DMS 273 (cell line): ENCODE measurements at regions not wholly inside any gene's neighbourhood (a gene's known extent, or its start where the extent isn't known, plus 50 kb on each side); places are given as distances from the start of the nearest gene placed in this dataset.

ENCODE experiments used
- DNase-seq: peaks from one replicate; lab custom pipeline; 2025; ENCODE audit not compliant: unreplicated experiment; lab: John Stamatoyannopoulos, UW

- no peak for DNase-seq
These were observed 171.8 kb downstream of the DACT1 start for GRCh38 chr14:58809520-58809919.

- DNase-seq, result peak; percentile 62
These were observed 174.5 kb downstream of the DACT1 start for GRCh38 chr14:58812050-58812910.

DNA sequence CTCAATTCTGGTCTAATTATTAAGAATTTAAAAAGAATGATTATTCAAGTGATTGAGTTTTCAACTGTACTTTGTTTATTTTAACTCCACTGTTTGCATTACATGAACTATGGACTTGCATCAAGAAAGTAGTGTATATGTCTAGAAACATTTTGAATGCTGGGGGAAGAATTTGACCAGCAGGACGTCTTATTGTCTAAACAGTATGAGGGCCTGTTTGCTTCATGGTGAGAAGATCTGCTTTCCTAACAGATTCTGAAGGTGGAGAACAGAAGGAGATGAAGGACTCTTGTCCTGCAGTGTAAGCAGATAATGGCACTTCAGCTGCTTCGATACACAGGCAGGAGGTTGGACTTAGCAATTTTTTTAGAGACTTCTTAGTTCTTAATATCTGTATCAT, 176.0 kb downstream of the DACT1 start:
- DNase-seq, result no peak

- DNase-seq, result no peak
These were observed 176.7 kb downstream of the DACT1 start for GRCh38 chr14:58814466-58814865.

- DNase-seq, result no peak
These were observed 177.5 kb downstream of the DACT1 start for GRCh38 chr14:58815161-58815701.

- no peak for DNase-seq
These were observed 178.0 kb downstream of the DACT1 start for GRCh38 chr14:58815794-58816193.

GRCh38 chr14:58816416-58817115, 178.8 kb downstream of the DACT1 start:
- no peak for DNase-seq

DNA sequence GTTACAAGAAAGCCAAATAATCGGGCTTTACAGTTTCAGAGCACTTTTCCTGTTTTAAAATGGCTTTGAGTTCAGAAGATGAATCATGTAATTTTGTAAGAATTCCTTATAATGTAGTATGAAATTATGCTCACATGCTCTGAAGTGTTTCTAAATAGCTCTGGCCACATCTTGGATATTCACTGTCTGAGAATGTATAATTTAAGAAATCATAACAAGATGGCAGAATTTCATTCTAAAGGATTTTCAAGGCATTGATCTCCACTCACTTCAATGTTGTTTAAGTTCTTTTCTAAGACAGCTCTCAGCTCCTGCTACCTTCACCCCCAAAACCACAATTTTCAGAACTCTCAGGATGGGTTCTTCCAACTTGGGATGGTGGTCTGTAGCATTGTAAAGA, 180.1 kb downstream of the DACT1 start:
- no peak for DNase-seq

DNA sequence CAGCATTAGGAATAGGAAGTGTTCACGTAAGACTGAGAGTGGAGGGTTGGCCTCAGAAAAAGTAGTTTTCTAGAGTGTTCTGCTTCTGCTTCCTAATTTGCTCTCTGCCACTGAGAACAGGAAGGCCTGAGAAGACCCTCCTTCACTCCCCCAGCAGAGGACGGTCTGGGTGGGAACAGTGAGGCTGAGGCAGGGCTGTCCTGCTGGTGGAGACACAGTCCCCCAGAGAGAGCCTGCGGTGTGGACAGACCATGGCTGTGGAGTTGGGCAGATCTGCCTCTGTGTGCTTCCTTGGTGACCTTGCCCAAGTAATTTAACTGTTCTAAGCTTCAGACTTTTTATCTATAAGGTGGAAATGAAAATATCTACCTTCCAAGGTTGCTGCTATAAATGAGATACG, 182.3 kb downstream of the DACT1 start:
- no peak for DNase-seq

- DNase-seq, result no peak
These were observed 183.7 kb downstream of the DACT1 start for GRCh38 chr14:58821421-58821820.

DNA sequence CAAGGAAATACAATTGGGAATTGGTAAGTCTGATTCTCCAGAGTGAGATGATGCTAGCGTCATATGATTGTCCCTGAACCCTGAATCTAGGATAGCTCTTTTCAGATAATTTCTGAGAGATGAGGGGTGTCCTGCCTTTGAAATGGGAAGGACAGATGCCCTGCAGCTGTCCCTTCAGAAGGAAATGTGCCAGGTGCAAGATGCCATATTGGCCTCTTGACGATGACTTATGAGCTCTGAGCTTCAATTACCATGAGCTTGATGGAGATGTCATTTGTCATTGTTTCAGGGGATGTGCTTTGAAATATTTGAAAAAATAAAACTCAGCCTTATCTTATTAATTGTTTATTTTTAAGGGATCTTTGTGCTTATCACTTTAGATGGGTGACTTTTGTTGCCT, 185.1 kb downstream of the DACT1 start:
- peak; percentile 22 for DNase-seq

GRCh38 chr14:58823312-58823711, 185.6 kb downstream of the DACT1 start:
- no peak for DNase-seq

GRCh38 chr14:58824106-58824505, 186.3 kb downstream of the DACT1 start:
- peak; percentile 40 for DNase-seq

- DNase-seq, result no peak
These were observed 187.0 kb downstream of the DACT1 start for GRCh38 chr14:58824796-58825195.

DNA sequence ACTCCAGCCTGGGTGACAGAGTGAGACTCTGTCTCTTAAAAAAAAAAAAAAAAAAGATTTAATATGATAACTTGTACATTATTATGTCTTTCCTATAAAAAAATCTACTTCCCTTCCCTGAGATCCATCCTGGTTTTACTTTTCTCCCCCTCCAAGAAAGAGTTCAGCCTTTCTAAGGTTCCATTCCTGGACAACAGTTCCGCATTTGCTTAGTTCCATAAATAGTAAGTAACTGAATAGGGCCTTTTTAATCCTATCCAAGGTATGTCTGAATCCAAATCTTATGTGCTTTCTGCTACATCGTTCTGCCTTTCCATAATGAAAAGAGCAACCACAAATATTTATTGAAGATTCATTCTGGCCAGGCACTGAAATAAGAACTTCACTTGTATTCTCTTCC, 187.8 kb downstream of the DACT1 start:
- peak; percentile 22 for DNase-seq

- peak; percentile 23 for DNase-seq
These were observed 189.3 kb downstream of the DACT1 start for GRCh38 chr14:58826845-58827686.

DNA sequence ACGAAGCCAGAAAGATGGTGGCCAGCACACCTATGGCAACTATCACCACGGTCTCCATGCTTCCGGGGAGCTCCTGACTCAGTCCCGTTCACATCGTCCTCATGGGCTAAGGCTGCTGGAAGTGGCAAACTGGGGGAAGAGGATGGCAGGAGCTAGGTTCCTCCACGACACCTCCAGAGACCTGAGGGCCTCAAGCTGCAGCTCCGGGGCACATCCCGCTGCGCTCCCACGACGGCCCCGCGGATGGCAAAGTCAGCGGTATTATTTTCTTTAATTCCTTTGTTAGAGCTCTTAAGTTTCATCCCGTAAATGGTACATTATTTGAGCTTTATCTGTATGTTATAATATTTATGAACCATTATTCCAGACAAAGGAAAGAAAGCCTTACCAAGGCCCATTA, 190.5 kb downstream of the DACT1 start:
- no peak for DNase-seq

DNA sequence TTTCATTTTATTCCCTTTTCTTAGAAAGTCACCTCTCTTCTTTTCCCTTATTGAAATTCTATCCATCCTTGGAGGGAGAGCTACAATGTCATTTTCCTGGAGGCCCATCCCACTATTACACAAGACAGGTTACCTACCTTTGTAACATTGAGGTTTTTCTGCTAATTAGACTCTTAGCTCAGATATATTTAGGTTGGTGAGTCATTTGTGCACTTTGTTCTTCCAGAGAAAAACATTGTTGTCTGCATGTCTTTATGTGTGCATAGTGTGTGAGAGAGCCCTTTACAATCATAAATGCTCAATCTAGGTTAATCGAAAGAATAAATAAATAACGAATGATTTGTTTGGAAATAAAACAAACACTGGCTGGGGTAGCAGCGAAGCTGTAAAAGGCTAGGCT, 191.8 kb downstream of the DACT1 start:
- peak; percentile 30 for DNase-seq

DNA sequence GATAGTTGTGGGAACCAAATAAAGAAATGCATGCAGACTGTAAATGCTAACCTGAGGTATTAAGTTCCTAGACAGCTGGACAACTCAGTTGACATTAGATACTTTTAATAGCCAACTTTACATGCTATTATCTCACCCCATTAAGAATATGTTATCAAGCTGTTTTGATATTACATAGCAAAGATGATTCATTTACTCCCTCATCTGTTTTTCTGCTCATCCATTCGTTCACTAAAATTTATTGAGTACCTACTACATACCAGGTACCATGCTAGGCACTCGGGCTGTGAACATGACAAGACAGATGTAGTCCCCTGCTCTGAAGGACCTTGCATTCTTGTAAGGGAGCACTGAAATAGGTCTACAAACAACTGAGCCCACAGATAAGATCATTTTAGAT, 192.4 kb downstream of the DACT1 start:
- DNase-seq, result peak; percentile 80

DNA sequence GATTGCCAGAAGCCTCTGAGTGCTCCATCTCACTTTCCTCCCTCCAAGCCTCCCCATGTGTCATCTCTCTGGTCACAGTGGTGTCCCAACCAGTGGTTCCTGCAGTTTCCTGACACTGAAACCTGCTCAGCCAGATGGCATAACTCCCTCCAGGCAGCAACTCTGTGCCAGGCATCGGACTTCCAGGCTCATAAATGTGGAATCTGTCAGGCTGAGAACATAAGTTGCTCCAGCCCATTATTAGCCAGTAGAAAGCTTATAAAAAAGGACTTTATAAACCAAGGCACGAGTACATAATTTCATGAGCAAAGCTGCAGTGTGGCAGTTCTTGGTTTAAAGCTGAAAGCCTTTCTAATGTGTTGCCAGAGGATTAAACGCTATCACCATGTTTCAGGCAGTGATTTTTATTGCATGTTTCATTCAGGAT, 194.3 kb downstream of the DACT1 start:
- peak; percentile 78 for DNase-seq
